ENCODE measurements at regions not wholly inside any gene's neighbourhood (a gene's known extent, or its start where the extent isn't known, plus 50 kb on each side); places are given as distances from the start of the nearest gene placed in this dataset.

- intact Hi-C loops (cut with DNase I; ENCODE audit: low total_unique reads): no loop called here
- no peak overlapping the region for H3K4me3 ChIP-seq (ENCODE audit: low read depth, poor library complexity, severe bottlenecking)
- no peak for DNase-seq (ENCODE audit: low spot score in 2 of 2)
- 63 to 82% methylated on average over 13 of the region's 13 CpGs for whole genome bisulfite sequencing, 2 donors
- TF ChIP-seq POLR2A (IDR thresholded peaks at IDR 0.05) (no peak), CTCF (IDR thresholded peaks at IDR 0.05) (no peak)
Observed at GRCh38 chr17:79560527-79560926, 50.3 kb downstream of the RBFOX3 start.

GRCh38 chr17:79559111-79559887, 51.6 kb downstream of the RBFOX3 start:
- 91 to 100% methylated on average over 2 of the region's 2 CpGs for WGBS, 2 donors
- DNase-seq (ENCODE audit: low spot score in 2 of 2): no peak
- intact Hi-C loops (cut with DNase I; ENCODE audit: low total_unique reads): no loop called here
- H3K4me3 ChIP-seq (ENCODE audit: low read depth, poor library complexity, severe bottlenecking): no peak overlapping the region
- no peak for TF ChIP-seq CTCF (IDR thresholded peaks at IDR 0.05)
- no peak for TF ChIP-seq POLR2A (IDR thresholded peaks at IDR 0.05)

GRCh38 chr17:79558091-79558900, 52.6 kb downstream of the RBFOX3 start:
- 44 to 45% methylated on average over 24 of the region's 24 CpGs for WGBS, 2 donors
- intact Hi-C loops (cut with DNase I; ENCODE audit: low total_unique reads): no loop called here
- no peak for DNase-seq (ENCODE audit: low spot score in 2 of 2)
- no peak for TF ChIP-seq POLR2A (IDR thresholded peaks at IDR 0.05)
- TF ChIP-seq CTCF (IDR thresholded peaks at IDR 0.05): no peak
- no peak overlapping the region for H3K4me3 ChIP-seq (ENCODE audit: low read depth, poor library complexity, severe bottlenecking)

GRCh38 chr17:79557276-79558090, 53.4 kb downstream of the RBFOX3 start:
- intact Hi-C loops (cut with DNase I; ENCODE audit: low total_unique reads): no loop called here
- DNase-seq (ENCODE audit: low spot score in 2 of 2): no peak
- 66 to 73% methylated on average over 22 of the region's 22 CpGs for WGBS, 2 donors
- TF ChIP-seq CTCF (IDR thresholded peaks at IDR 0.05): no peak
- no peak for TF ChIP-seq POLR2A (IDR thresholded peaks at IDR 0.05)
- H3K4me3 ChIP-seq (ENCODE audit: low read depth, poor library complexity, severe bottlenecking): no peak overlapping the region

GRCh38 chr17:79556271-79556670, 54.6 kb downstream of the RBFOX3 start:
- no peak for TF ChIP-seq POLR2A (IDR thresholded peaks at IDR 0.05)
- TF ChIP-seq CTCF (IDR thresholded peaks at IDR 0.05): no peak
- WGBS, 2 donors: 57 to 62% methylated on average over 9 of the region's 9 CpGs
- DNase-seq (ENCODE audit: low spot score in 2 of 2): no peak
- H3K4me3 ChIP-seq (ENCODE audit: low read depth, poor library complexity, severe bottlenecking): no peak overlapping the region
- intact Hi-C loops (cut with DNase I; ENCODE audit: low total_unique reads): no loop called here
